MM.1S (cell line): ENCODE measurements at regions not wholly inside any gene's neighbourhood (a gene's known extent, or its start where the extent isn't known, plus 50 kb on each side); places are given as distances from the start of the nearest gene placed in this dataset.

Experiments
- EZH2 ChIP-seq: fragments of 300-600 bp; sonication (generic); optimal IDR thresholded peaks from 2 replicates; pipeline ENCODE3; 2017; ENCODE audit warnings: low read depth, mild to moderate bottlenecking, antibody characterized with exemption, low read length, mixed read lengths
- TF ChIP-seq, protein P1 (sequence below): fragments of 300-600 bp; sonication (generic); IDR thresholded peaks from 2 replicates; pipeline ENCODE4 v1.5.1; 2016; ENCODE audit warnings: antibody characterized with exemption, low read length, mixed read lengths

DNA sequence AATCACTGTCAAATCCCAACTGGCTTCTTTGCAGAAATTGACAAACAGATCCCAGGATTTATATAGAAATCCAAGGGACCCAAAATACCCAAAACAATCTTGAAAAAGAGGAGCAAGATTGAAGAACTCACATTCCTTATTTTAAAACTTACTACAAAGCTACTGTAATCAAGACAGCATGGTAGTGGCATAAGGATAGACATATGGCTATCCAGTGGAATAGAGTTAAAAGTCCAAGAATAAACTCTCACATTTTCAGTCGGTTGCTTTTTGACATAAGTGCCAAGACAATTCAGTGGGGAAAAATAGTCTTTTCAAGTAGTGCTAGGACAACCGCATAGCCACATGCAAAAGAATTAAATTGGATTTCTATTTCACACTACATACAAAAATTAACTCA lies 81.0 kb upstream of the HOXC13 start:
- TF ChIP-seq, protein P1, sequence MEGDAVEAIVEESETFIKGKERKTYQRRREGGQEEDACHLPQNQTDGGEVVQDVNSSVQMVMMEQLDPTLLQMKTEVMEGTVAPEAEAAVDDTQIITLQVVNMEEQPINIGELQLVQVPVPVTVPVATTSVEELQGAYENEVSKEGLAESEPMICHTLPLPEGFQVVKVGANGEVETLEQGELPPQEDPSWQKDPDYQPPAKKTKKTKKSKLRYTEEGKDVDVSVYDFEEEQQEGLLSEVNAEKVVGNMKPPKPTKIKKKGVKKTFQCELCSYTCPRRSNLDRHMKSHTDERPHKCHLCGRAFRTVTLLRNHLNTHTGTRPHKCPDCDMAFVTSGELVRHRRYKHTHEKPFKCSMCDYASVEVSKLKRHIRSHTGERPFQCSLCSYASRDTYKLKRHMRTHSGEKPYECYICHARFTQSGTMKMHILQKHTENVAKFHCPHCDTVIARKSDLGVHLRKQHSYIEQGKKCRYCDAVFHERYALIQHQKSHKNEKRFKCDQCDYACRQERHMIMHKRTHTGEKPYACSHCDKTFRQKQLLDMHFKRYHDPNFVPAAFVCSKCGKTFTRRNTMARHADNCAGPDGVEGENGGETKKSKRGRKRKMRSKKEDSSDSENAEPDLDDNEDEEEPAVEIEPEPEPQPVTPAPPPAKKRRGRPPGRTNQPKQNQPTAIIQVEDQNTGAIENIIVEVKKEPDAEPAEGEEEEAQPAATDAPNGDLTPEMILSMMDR, result no peak
- no peak for TF ChIP-seq EZH2
